Neural cell (in vitro differentiated cells): ENCODE measurements at regions not wholly inside any gene's neighbourhood (a gene's known extent, or its start where the extent isn't known, plus 50 kb on each side); places are given as distances from the start of the nearest gene placed in this dataset.

Experiments
- H2AFZ ChIP-seq: fragments of 200-600, 300-800 bp; sonication (generic), shearing (Covaris generic); 2 replicates; pipeline ENCODE4 v1.6.0; 2014; ENCODE audit warnings: low read depth, mild to moderate bottlenecking, antibody characterized with exemption, low read length, moderate library complexity
- H3F3A ChIP-seq: fragments of 200-600 bp; shearing (Covaris generic); 2 replicates; pipeline ENCODE4 v1.6.1; 2016; ENCODE audit warnings: mild to moderate bottlenecking, moderate library complexity, mixed read lengths, antibody characterized with exemption, low read length; ENCODE audit not compliant: insufficient read depth, poor library complexity, severe bottlenecking
- H3K27ac ChIP-seq: fragments of 200-600, 300-800 bp; sonication (generic), shearing (Covaris generic); 2 replicates; pipeline ENCODE4 v1.5.1; 2014; ENCODE audit warnings: mild to moderate bottlenecking, low read length, moderate library complexity
- H3K27me3 ChIP-seq: fragments of 300-800, 200-600 bp; sonication (generic), shearing (Covaris generic); 2 replicates; pipeline ENCODE4 v1.6.0; 2014; ENCODE audit warnings: mild to moderate bottlenecking, low read depth, low read length, moderate library complexity; ENCODE audit not compliant: insufficient read depth
- H3K36me3 ChIP-seq: fragments of 300-800, 200-600 bp; sonication (generic), shearing (Covaris generic); 2 replicates; pipeline ENCODE4 v1.5.1; 2014; ENCODE audit warnings: mild to moderate bottlenecking, antibody characterized with exemption, low read length, moderate library complexity; ENCODE audit not compliant: insufficient read depth
- H3K4me2 ChIP-seq: fragments of 300-800, 200-600 bp; sonication (generic), shearing (Covaris generic); 2 replicates; pipeline ENCODE4 v1.6.0; 2014; ENCODE audit warnings: mild to moderate bottlenecking, low read length
- H3K4me3 ChIP-seq: fragments of 300-800, 200-600 bp; sonication (generic), shearing (Covaris generic); 2 replicates; pipeline ENCODE4 v1.5.1; 2014; ENCODE audit warnings: mild to moderate bottlenecking, low read length, moderate library complexity
- H3K79me2 ChIP-seq: fragments of 200-600 bp; shearing (Covaris generic); replicated peaks from 2 replicates; pipeline ENCODE4 v1.6.0; 2014; ENCODE audit warnings: mild to moderate bottlenecking, low read length, moderate library complexity; ENCODE audit not compliant: insufficient read depth
- H3K9ac ChIP-seq: fragments of 300-800, 200-600 bp; sonication (generic), shearing (Covaris generic); 2 replicates; pipeline ENCODE4 v1.6.1; 2016; ENCODE audit warnings: mild to moderate bottlenecking, low read length, mixed read lengths
- H3K9me2 ChIP-seq: fragments of 200-600 bp; shearing (Covaris generic); 2 replicates; pipeline ENCODE4 v1.6.1; 2016; ENCODE audit warnings: mild to moderate bottlenecking, low read length, mixed read lengths; ENCODE audit not compliant: insufficient read depth
- H3K9me3 ChIP-seq: fragments of 200-600, 300-800 bp; sonication (generic), shearing (Covaris generic); 2 replicates; pipeline ENCODE4 v1.6.1; 2016; ENCODE audit warnings: mild to moderate bottlenecking, mixed run types, low read length, moderate library complexity, mixed read lengths
- H4K20me1 ChIP-seq: fragments of 200-600 bp; shearing (Covaris generic); 2 replicates; pipeline ENCODE4 v1.6.1; 2016; ENCODE audit warnings: mild to moderate bottlenecking, mixed run types; ENCODE audit not compliant: insufficient read depth
- CTCF ChIP-seq: fragments of 450-650 bp; IDR thresholded peaks from 2 replicates; pipeline ENCODE4 v1.5.1; 2014; ENCODE audit warnings: antibody characterized with exemption, mild to moderate bottlenecking, moderate library complexity; ENCODE audit not compliant: poor library complexity, severe bottlenecking
- EP300 ChIP-seq: fragments of 450-650 bp; conservative IDR thresholded peaks from 2 replicates; pipeline ENCODE4 v1.6.1; 2014; ENCODE audit warnings: antibody characterized with exemption, mild to moderate bottlenecking, moderate library complexity; ENCODE audit not compliant: poor library complexity, severe bottlenecking
- EZH2 ChIP-seq: fragments of 200-600, 300-800 bp; shearing (Covaris generic), sonication (generic); IDR thresholded peaks from 2 replicates; pipeline ENCODE4 v1.6.1; 2014; ENCODE audit warnings: antibody characterized with exemption, low read length, borderline replicate concordance, mild to moderate bottlenecking; ENCODE audit not compliant: insufficient read depth, poor library complexity, severe bottlenecking
- MXI1 ChIP-seq: fragments of 450-650 bp; conservative IDR thresholded peaks from 2 replicates; pipeline ENCODE4 v1.6.1; 2014; ENCODE audit warnings: antibody characterized with exemption, mild to moderate bottlenecking; ENCODE audit not compliant: poor library complexity, severe bottlenecking
- POLR2AphosphoS5 ChIP-seq: IDR thresholded peaks from 2 replicates; pipeline ENCODE4 v1.6.1; 2012
- RAD21 ChIP-seq: fragments of 450-650 bp; conservative IDR thresholded peaks from 2 replicates; pipeline ENCODE4 v1.6.1; 2014; ENCODE audit warnings: antibody characterized with exemption, mild to moderate bottlenecking, moderate library complexity
- REST ChIP-seq: IDR thresholded peaks from 2 replicates; pipeline ENCODE4 v1.6.1; 2012; ENCODE audit warnings: borderline replicate concordance
- SMC3 ChIP-seq: fragments of 450-650 bp; conservative IDR thresholded peaks from 2 replicates; pipeline ENCODE4 v1.6.1; 2014; ENCODE audit warnings: antibody characterized with exemption, mild to moderate bottlenecking, moderate library complexity; ENCODE audit not compliant: poor library complexity
- TAF1 ChIP-seq: IDR thresholded peaks from 2 replicates; pipeline ENCODE4 v1.6.1; 2012; ENCODE audit warnings: low read depth

- Histone ChIP-seq H3K4me2 (no peak overlapping the region), H3F3A (no peaks in the 10 kb centered on the region), H2AFZ (no peak overlapping the region), H3K36me3 (no peaks in the 10 kb centered on the region), H3K9ac (no peak overlapping the region), H3K79me2 (no peaks in the 10 kb centered on the region), H3K9me2 (no peaks in the 10 kb centered on the region), H3K27ac (no peak overlapping the region), H4K20me1 (no peaks in the 10 kb centered on the region), H3K9me3 (no peaks in the 10 kb centered on the region), H3K4me3 (no peak overlapping the region), H3K27me3 (no peaks in the 10 kb centered on the region)
- TF ChIP-seq RAD21: no peak
- TF ChIP-seq EZH2: no peak
- TF ChIP-seq EP300: no peak
- TF ChIP-seq MXI1: no peak
- TF ChIP-seq SMC3: no peak
- TF ChIP-seq POLR2AphosphoS5: no peak
- TF ChIP-seq REST: no peak
Observed at GRCh38 chr3:80283783-80284182, 516.0 kb upstream of the ROBO1 start.

GRCh38 chr3:80278056-80278455 lies 510.3 kb upstream of the ROBO1 start:
- Histone ChIP-seq H3K4me2 (no peak overlapping the region), H3K27ac (no peak overlapping the region), H3K9me3 (no peaks in the 10 kb centered on the region), H3K36me3 (no peaks in the 10 kb centered on the region), H2AFZ (no peak overlapping the region), H3K9ac (no peak overlapping the region), H3F3A (no peaks in the 10 kb centered on the region), H3K27me3 (no peaks in the 10 kb centered on the region), H3K9me2 (no peaks in the 10 kb centered on the region), H4K20me1 (no peaks in the 10 kb centered on the region), H3K79me2 (no peaks in the 10 kb centered on the region), H3K4me3 (no peak overlapping the region)
- TF ChIP-seq REST (no peak), SMC3 (no peak), EZH2 (no peak), POLR2AphosphoS5 (no peak), RAD21 (no peak), EP300 (no peak), MXI1 (no peak), TAF1 (no peak), CTCF (no peak)
